PC-3 (cell line): ENCODE measurements at regions not wholly inside any gene's neighbourhood (a gene's known extent, or its start where the extent isn't known, plus 50 kb on each side); places are given as distances from the start of the nearest gene placed in this dataset.

Source experiments
- ATAC-seq: fragments of 200-7000 bp; cut with Tn5 transposase; 2 replicates; pipeline ENCODE4 v1.9.1; 2020; ENCODE audit warnings: mild to moderate bottlenecking, moderate library complexity
- BruUV-seq: library from RNA; stranded (reverse); fragments of 400-500 nt; replicated peaks from 2 replicates; lab custom pipeline; 2021; lab: Mats Ljungman, UMichigan
- CTCF ChIA-PET: fragments of 300-600 bp; sonication (Branson Sonifier 250); formaldehyde crosslinking; loops from one replicate; lab custom pipeline; 2022; ENCODE audit warnings: antibody characterized with exemption; lab: Charles Lee
- POLR2A ChIA-PET: fragments of 300-600 bp; sonication (Branson Sonifier 250); formaldehyde crosslinking; loops from one replicate; lab custom pipeline; 2022; ENCODE audit warnings: antibody characterized with exemption; ENCODE audit not compliant: unreplicated experiment; lab: Charles Lee
- DNase-seq: peaks from one replicate; pipeline ENCODE4 v3.0.0-alpha.2; 2015
- H2AFZ ChIP-seq: fragments of 300-600 bp; sonication (generic); 2 replicates; pipeline ENCODE4 v1.6.0; 2016; ENCODE audit warnings: antibody characterized with exemption, low read length
- H3F3A ChIP-seq: fragments of 300-600 bp; sonication (generic); one replicate; pipeline ENCODE4 v1.6.0; 2017; ENCODE audit warnings: antibody characterized with exemption, low read length, control low read depth, mild to moderate bottlenecking; ENCODE audit not compliant: unreplicated experiment
- H3K27ac ChIP-seq: fragments of 300-600 bp; sonication (generic); 2 replicates; pipeline ENCODE4 v1.5.1; 2016; ENCODE audit warnings: mild to moderate bottlenecking, low read length
- H3K27me3 ChIP-seq: fragments of 300-600 bp; sonication (generic); 2 replicates; pipeline ENCODE4 v1.6.1; 2016; ENCODE audit warnings: low read length, mixed read lengths
- H3K36me3 ChIP-seq: fragments of 300-600 bp; sonication (generic); 2 replicates; pipeline ENCODE4 v1.6.1; 2016; ENCODE audit warnings: low read depth, mixed run types, low read length, mixed read lengths
- H3K4me1 ChIP-seq: fragments of 300-600 bp; sonication (generic); 2 replicates; pipeline ENCODE4 v1.5.1; 2016; ENCODE audit warnings: low read length; ENCODE audit not compliant: insufficient read depth
- H3K4me2 ChIP-seq: fragments of 300-600 bp; sonication (generic); 2 replicates; pipeline ENCODE4 v1.6.0; 2016; ENCODE audit warnings: low read length
- H3K4me3 ChIP-seq: fragments of 300-600 bp; sonication (generic); 2 replicates; pipeline ENCODE4 v1.5.1; 2016; ENCODE audit warnings: mild to moderate bottlenecking, low read length, mixed read lengths
- H3K79me2 ChIP-seq: fragments of 300-600 bp; sonication (generic); 2 replicates; pipeline ENCODE4 v1.6.1; 2017; ENCODE audit warnings: low read length, mixed read lengths
- H3K9ac ChIP-seq: fragments of 300-600 bp; sonication (generic); 2 replicates; pipeline ENCODE4 v1.6.0; 2016; ENCODE audit warnings: mild to moderate bottlenecking, low read length
- H3K9me2 ChIP-seq: fragments of 300-600 bp; sonication (generic); replicated peaks from 2 replicates; pipeline ENCODE4 v1.6.1; 2016; ENCODE audit warnings: mixed run types, low read length, mixed read lengths
- H3K9me3 ChIP-seq: fragments of 300-600 bp; sonication (generic); 2 replicates; pipeline ENCODE4 v1.6.1; 2016; ENCODE audit warnings: low read length, mixed read lengths
- H4K20me1 ChIP-seq: fragments of 300-600 bp; sonication (generic); 2 replicates; pipeline ENCODE4 v1.6.1; 2016; ENCODE audit warnings: low read length, mixed read lengths
- EZH2 ChIP-seq: fragments of 300-600 bp; sonication (generic); IDR thresholded peaks from one replicate; pipeline ENCODE4 v1.6.1; 2017; ENCODE audit warnings: antibody characterized with exemption, mild to moderate bottlenecking, low read length; ENCODE audit not compliant: unreplicated experiment
- EZH2phosphoT487 ChIP-seq: fragments of 300-600 bp; sonication (generic); IDR thresholded peaks from 2 replicates; pipeline ENCODE4 v1.6.1; 2018; ENCODE audit warnings: mild to moderate bottlenecking, antibody characterized with exemption, low read length, borderline replicate concordance
- intact Hi-C: fragments of 100-400 bp; cut with micrococcal nuclease; formaldehyde crosslinking; loops from 2 replicates; pipeline ENCODE4 v1.9.0; 2023
- TF ChIP-seq, protein P1 (sequence below): fragments of 300-600 bp; sonication (generic); conservative IDR thresholded peaks from 2 replicates; pipeline ENCODE4 v1.5.1; 2017; ENCODE audit warnings: antibody characterized with exemption, low read depth, mild to moderate bottlenecking, low read length

GRCh38 chr9:107103621-107104020, 179.5 kb upstream of the RAD23B start:
- DNase-seq: no peak
- no peaks in the 10 kb centered on the region for H3K9me3 ChIP-seq

GRCh38 chr9:107105784-107106183, 177.3 kb upstream of the RAD23B start:
- H3K9me2 ChIP-seq: no peaks in the 10 kb centered on the region; the same call in 1 of the 2 replicates
- no peaks in the 10 kb centered on the region for H3K36me3 ChIP-seq
- H3K79me2 ChIP-seq: no peaks in the 10 kb centered on the region
- TF ChIP-seq EZH2 (no peak), EZH2phosphoT487 (no peak)
- TF ChIP-seq, protein P1, sequence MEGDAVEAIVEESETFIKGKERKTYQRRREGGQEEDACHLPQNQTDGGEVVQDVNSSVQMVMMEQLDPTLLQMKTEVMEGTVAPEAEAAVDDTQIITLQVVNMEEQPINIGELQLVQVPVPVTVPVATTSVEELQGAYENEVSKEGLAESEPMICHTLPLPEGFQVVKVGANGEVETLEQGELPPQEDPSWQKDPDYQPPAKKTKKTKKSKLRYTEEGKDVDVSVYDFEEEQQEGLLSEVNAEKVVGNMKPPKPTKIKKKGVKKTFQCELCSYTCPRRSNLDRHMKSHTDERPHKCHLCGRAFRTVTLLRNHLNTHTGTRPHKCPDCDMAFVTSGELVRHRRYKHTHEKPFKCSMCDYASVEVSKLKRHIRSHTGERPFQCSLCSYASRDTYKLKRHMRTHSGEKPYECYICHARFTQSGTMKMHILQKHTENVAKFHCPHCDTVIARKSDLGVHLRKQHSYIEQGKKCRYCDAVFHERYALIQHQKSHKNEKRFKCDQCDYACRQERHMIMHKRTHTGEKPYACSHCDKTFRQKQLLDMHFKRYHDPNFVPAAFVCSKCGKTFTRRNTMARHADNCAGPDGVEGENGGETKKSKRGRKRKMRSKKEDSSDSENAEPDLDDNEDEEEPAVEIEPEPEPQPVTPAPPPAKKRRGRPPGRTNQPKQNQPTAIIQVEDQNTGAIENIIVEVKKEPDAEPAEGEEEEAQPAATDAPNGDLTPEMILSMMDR: no peak
- no peaks in the 10 kb centered on the region for H3K4me1 ChIP-seq
- H3K9me3 ChIP-seq: no peaks in the 10 kb centered on the region
- H2AFZ ChIP-seq: no peak overlapping the region
- no peak for ATAC-seq
- H3K4me3 ChIP-seq: no peak overlapping the region
- CTCF ChIA-PET: no interaction called here
- DNase-seq: no peak
- no peak overlapping the region for H3K4me2 ChIP-seq
- BruUV-seq: no TSS peak
- no peaks in the 10 kb centered on the region for H3F3A ChIP-seq
- POLR2A ChIA-PET: no interaction called here
- H3K9ac ChIP-seq: no peak overlapping the region
- no peak overlapping the region for H3K27ac ChIP-seq
- no peaks in the 10 kb centered on the region for H3K27me3 ChIP-seq
- H4K20me1 ChIP-seq: no peaks in the 10 kb centered on the region
- intact Hi-C loops: no loop called here

More at GRCh38 chr9:107103621-107104020, 179.5 kb upstream of the RAD23B start:
- ChIA-PET CTCF (no interaction called here), POLR2A (no interaction called here)
- H3K9ac ChIP-seq: no peak overlapping the region
- BruUV-seq: no TSS peak
- no peak for ATAC-seq
- no peaks in the 10 kb centered on the region for H3K27me3 ChIP-seq
- no peak overlapping the region for H3K4me3 ChIP-seq
- H3K9me2 ChIP-seq: no peaks in the 10 kb centered on the region; the same call in 1 of the 2 replicates
- intact Hi-C loops: no loop called here
- H3K79me2 ChIP-seq: no peaks in the 10 kb centered on the region
- H3K4me1 ChIP-seq: no peaks in the 10 kb centered on the region
- H4K20me1 ChIP-seq: no peaks in the 10 kb centered on the region
- H2AFZ ChIP-seq: no peak overlapping the region
- H3K4me2 ChIP-seq: no peak overlapping the region
- H3K27ac ChIP-seq: no peak overlapping the region
- no peaks in the 10 kb centered on the region for H3F3A ChIP-seq
- TF ChIP-seq EZH2phosphoT487 (no peak), EZH2 (no peak)
- TF ChIP-seq, protein P1: no peak
- no peaks in the 10 kb centered on the region for H3K36me3 ChIP-seq

DNA sequence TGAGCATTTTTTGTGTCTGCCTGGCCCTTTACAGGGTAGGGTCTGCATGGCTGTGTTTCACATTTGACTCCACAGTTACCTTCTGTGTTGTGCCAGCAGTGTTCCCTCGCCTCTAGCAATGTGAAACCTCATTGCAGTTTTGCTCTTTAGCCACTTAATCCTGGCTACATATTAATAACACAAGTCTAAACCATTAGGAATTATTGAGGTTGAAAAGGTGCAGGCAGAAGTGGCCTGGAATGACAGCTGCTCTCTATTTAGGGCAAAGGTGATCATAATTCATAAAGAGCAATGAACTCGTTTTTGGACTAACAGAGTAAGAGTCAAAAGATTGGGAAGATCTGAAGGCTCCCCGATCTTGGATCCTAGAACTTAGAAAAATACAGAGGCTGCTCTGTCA, 176.7 kb upstream of the RAD23B start:
- CTCF ChIA-PET: no interaction called here
- no peak for DNase-seq
- no peaks in the 10 kb centered on the region for H3K9me3 ChIP-seq

More for the DNA sequence above, 176.7 kb upstream of the RAD23B start:
- no peak overlapping the region for H2AFZ ChIP-seq
- no peaks in the 10 kb centered on the region for H3K4me1 ChIP-seq
- no TSS peak for BruUV-seq
- no peak for TF ChIP-seq EZH2phosphoT487
- no peak for TF ChIP-seq EZH2
- TF ChIP-seq, protein P1: no peak
- intact Hi-C loops: no loop called here
- POLR2A ChIA-PET: no interaction called here
- no peaks in the 10 kb centered on the region for H3K36me3 ChIP-seq
- no peak overlapping the region for H3K9ac ChIP-seq
- H3K4me3 ChIP-seq: no peak overlapping the region
- no peak overlapping the region for H3K4me2 ChIP-seq
- H3F3A ChIP-seq: no peaks in the 10 kb centered on the region
- no peak overlapping the region for H3K27ac ChIP-seq
- H3K9me2 ChIP-seq: no peaks in the 10 kb centered on the region; the same call in 1 of the 2 replicates
- no peaks in the 10 kb centered on the region for H4K20me1 ChIP-seq
- ATAC-seq: no peak
- H3K79me2 ChIP-seq: no peaks in the 10 kb centered on the region
- no peaks in the 10 kb centered on the region for H3K27me3 ChIP-seq
